ENCODE measurements at regions not wholly inside any gene's neighbourhood (a gene's known extent, or its start where the extent isn't known, plus 50 kb on each side); places are given as distances from the start of the nearest gene placed in this dataset.

DNA sequence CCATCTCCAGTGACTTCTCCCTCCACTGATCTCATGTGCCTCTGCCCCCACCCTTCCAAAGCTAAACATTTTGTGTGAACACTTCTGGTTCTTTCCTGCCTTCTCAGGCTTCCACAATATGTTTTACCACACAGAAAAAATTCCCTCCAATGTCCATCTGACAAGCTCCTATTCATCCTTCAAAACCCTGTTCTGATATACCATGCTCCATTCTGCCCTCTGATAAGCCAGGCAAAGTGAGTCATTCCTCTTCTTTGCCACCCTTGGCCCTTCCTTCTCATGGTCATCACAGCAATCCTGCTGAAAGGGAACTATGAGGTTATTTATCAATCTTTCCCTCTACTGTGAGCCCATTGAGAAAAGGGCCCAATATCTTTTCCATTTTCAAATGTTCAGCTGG, 97.6 kb downstream of the BARX1 start:
- Histone ChIP-seq H3K9ac (ENCODE audit: low read length) (no peak overlapping the region), H3K4me3 (ENCODE audit: low read length) (no peak overlapping the region), H3K27me3 (ENCODE audit: control insufficient read depth, insufficient read depth, low read length) (no peaks in the 10 kb centered on the region), H3K36me3 (ENCODE audit: control insufficient read depth, low read depth, low read length) (no peaks in the 10 kb centered on the region), H3K27ac (ENCODE audit: low read length) (no peak overlapping the region), H3K4me1 (ENCODE audit: control insufficient read depth, low read depth, low read length) (peaks cover 4% of the 10 kb centered on the region), H3K9me3 (ENCODE audit: control insufficient read depth, low read depth, low read length) (no peaks in the 10 kb centered on the region)

DNA sequence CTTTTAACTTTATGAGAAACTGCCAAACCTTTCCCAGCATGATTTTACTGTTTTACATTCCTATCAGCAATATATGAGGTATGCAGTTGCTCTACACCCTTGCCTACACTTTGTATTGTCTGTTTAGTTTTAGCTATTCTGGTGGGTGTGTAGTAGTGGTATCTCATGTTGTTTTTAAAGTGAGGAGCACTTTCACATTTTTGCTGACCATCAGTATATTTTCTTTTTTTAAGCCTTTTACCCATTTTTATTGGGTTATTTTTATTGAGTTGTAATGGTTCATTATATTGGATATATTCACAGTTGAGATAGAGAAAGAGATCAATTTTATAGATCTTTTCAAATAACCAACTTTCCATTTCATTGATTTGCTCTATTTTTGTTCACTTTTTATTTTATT, 102.4 kb downstream of the BARX1 start:
- Histone ChIP-seq H3K27me3 (ENCODE audit: control insufficient read depth, insufficient read depth, low read length) (no peaks in the 10 kb centered on the region), H3K9ac (ENCODE audit: low read length) (no peak overlapping the region), H3K36me3 (ENCODE audit: control insufficient read depth, low read depth, low read length) (no peaks in the 10 kb centered on the region), H3K27ac (ENCODE audit: low read length) (no peak overlapping the region), H3K9me3 (ENCODE audit: control insufficient read depth, low read depth, low read length) (no peaks in the 10 kb centered on the region), H3K4me3 (ENCODE audit: low read length) (no peak overlapping the region), H3K4me1 (ENCODE audit: control insufficient read depth, low read depth, low read length) (peaks cover 4% of the 10 kb centered on the region)

DNA sequence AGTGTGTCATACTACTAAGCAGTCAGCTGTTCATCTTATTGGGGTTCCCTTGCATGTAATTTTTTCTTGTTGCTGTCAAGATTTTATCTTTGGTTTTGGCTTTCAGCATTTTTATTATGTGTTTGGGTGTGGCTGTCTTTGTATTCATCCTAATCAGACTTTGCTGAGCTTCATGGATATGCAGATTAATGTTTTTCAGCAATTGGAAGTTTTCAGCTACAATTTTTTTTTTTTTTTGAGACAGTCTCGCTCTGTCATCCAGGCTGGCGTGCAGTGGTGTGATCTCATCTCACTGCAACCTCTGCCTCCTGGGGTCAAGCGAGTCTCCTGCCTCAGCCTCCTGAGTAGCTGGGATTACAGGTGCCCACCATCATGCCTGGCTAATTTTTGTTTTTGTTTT, 108.8 kb downstream of the BARX1 start:
- H3K36me3 ChIP-seq (ENCODE audit: control insufficient read depth, low read depth, low read length): no peaks in the 10 kb centered on the region
- no peaks in the 10 kb centered on the region for H3K27me3 ChIP-seq (ENCODE audit: control insufficient read depth, insufficient read depth, low read length)
- H3K4me1 ChIP-seq (ENCODE audit: control insufficient read depth, low read depth, low read length): no peaks in the 10 kb centered on the region

DNA sequence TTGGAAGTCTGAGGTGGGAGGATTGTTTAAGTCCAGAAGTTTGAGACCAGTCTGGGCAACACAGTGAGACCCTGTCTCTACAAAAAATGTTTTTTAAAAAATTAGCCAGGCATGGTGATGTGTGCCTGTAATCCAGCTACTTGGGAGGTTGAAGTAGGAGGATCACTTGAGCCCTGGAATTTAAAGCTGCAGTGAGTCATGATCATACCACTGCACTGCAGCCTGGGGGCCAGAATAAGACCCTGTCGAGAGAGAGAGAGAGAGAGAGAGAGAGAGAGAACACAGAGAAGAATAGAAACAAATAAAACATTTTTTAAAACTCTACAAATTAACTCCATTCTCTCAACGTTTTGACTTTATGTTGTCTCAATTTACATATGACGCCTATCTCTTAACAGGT, 111.8 kb downstream of the BARX1 start:
- Histone ChIP-seq H3K27ac (ENCODE audit: low read length) (no peak overlapping the region), H3K27me3 (ENCODE audit: control insufficient read depth, insufficient read depth, low read length) (no peaks in the 10 kb centered on the region), H3K9ac (ENCODE audit: low read length) (no peak overlapping the region), H3K36me3 (ENCODE audit: control insufficient read depth, low read depth, low read length) (no peaks in the 10 kb centered on the region), H3K4me1 (ENCODE audit: control insufficient read depth, low read depth, low read length) (no peaks in the 10 kb centered on the region), H3K4me3 (ENCODE audit: low read length) (no peak overlapping the region), H3K9me3 (ENCODE audit: control insufficient read depth, low read depth, low read length) (no peaks in the 10 kb centered on the region)

More for the DNA sequence above, 108.8 kb downstream of the BARX1 start:
- Histone ChIP-seq H3K4me3 (ENCODE audit: low read length) (no peak overlapping the region), H3K9me3 (ENCODE audit: control insufficient read depth, low read depth, low read length) (no peaks in the 10 kb centered on the region), H3K27ac (ENCODE audit: low read length) (no peak overlapping the region), H3K9ac (ENCODE audit: low read length) (no peak overlapping the region)

DNA sequence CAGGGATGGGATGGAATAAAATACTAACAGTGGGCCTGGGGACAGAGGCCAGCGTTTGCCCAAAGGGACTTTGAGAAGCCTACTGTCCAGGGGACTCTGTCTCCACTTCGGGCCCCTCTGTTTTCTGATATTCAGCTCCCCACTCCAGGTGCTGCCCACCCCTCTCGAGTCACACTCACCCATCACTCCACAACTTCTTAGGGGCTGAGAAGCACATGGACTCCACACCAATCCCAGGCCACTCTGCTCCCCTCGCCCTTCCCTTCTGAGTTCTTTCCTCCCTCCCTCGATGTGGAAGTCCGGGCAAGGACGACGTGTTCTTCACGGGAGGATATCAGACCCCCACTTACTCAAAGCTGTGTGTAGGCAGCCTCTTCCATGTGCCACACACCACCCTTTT, 124.5 kb downstream of the BARX1 start:
- no peak overlapping the region for H3K27ac ChIP-seq (ENCODE audit: low read length)
- no peaks in the 10 kb centered on the region for H3K9me3 ChIP-seq (ENCODE audit: control insufficient read depth, low read depth, low read length)
- H3K4me3 ChIP-seq (ENCODE audit: low read length): no peak overlapping the region
- H3K36me3 ChIP-seq (ENCODE audit: control insufficient read depth, low read depth, low read length): no peaks in the 10 kb centered on the region
- H3K27me3 ChIP-seq (ENCODE audit: control insufficient read depth, insufficient read depth, low read length): no peaks in the 10 kb centered on the region
- no peaks in the 10 kb centered on the region for H3K4me1 ChIP-seq (ENCODE audit: control insufficient read depth, low read depth, low read length)
- no peak overlapping the region for H3K9ac ChIP-seq (ENCODE audit: low read length)

DNA sequence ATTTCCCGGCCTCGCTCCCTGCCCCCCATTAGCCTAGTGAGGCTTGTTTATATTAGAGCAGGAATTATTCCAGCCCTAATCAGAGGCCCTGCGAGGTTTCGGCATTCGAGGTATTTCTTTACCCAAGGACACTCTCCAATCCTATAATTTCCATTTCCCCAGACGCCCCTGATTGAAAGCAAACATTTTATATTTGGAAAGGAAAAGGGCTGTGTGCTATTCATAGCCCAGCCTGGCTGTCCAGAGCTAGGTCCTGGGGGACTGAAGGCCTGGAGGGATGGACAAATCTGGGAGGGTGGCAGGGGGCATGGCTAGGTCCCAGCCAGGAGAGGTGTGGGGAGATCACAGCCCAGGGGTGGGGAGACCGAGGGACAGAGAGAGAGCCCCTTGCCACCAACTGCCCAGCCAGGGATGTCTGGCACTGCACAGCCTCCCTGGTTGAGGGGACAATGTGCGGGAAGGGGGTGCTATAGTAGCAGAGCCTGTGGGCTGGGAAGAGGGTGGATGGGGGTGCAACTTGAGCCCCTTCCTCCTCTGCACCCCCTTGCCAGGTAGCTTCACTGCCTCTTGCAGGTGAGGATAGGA, 125.1 kb downstream of the BARX1 start:
- H3K9ac ChIP-seq (ENCODE audit: low read length): no peak overlapping the region
- no peak overlapping the region for H3K4me3 ChIP-seq (ENCODE audit: low read length)
- no peaks in the 10 kb centered on the region for H3K27me3 ChIP-seq (ENCODE audit: control insufficient read depth, insufficient read depth, low read length)
- no peak overlapping the region for H3K27ac ChIP-seq (ENCODE audit: low read length)
- no peaks in the 10 kb centered on the region for H3K36me3 ChIP-seq (ENCODE audit: control insufficient read depth, low read depth, low read length)
- H3K4me1 ChIP-seq (ENCODE audit: control insufficient read depth, low read depth, low read length): no peaks in the 10 kb centered on the region
- H3K9me3 ChIP-seq (ENCODE audit: control insufficient read depth, low read depth, low read length): no peaks in the 10 kb centered on the region

DNA sequence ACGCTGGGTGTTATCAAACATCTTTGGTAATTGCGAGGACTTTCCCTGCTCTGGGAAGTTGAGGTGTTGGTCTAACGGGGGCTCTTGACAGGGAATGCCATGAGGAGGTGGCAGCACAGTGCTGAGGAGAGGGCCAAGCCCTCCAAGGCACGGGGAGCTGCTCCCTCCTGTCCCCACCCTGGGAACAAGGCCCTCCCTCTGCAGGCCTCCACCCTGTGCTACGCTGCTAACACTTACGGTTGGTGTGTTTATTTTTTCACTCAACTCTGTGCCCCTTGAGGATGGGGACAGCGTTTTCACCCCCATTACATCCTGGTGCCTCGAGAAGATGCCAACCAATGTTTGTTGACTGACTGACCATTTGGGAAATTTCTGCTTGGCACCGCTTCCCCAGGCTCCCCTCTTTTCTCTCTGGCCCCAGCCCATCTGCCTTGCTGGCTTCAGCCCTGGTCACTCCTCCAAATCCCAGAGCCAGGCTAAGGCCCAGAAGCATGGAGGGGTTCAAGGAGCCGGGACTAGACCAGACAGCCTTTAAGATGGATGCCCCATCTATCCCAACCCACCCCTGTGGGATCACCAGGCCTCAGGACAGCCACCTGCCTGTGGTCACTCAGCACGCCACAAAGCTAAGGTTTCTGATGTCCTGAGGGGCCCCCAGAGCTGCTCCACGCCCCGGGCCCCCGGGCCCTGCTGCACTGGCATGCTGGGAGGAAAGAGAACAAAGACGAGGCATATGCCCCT, 125.7 kb downstream of the BARX1 start:
- H3K4me3 ChIP-seq (ENCODE audit: low read length): no peak overlapping the region
- no peaks in the 10 kb centered on the region for H3K36me3 ChIP-seq (ENCODE audit: control insufficient read depth, low read depth, low read length)
- no peaks in the 10 kb centered on the region for H3K4me1 ChIP-seq (ENCODE audit: control insufficient read depth, low read depth, low read length)
- no peak overlapping the region for H3K9ac ChIP-seq (ENCODE audit: low read length)
- H3K27me3 ChIP-seq (ENCODE audit: control insufficient read depth, insufficient read depth, low read length): no peaks in the 10 kb centered on the region
- no peak overlapping the region for H3K27ac ChIP-seq (ENCODE audit: low read length)
- no peaks in the 10 kb centered on the region for H3K9me3 ChIP-seq (ENCODE audit: control insufficient read depth, low read depth, low read length)

DNA sequence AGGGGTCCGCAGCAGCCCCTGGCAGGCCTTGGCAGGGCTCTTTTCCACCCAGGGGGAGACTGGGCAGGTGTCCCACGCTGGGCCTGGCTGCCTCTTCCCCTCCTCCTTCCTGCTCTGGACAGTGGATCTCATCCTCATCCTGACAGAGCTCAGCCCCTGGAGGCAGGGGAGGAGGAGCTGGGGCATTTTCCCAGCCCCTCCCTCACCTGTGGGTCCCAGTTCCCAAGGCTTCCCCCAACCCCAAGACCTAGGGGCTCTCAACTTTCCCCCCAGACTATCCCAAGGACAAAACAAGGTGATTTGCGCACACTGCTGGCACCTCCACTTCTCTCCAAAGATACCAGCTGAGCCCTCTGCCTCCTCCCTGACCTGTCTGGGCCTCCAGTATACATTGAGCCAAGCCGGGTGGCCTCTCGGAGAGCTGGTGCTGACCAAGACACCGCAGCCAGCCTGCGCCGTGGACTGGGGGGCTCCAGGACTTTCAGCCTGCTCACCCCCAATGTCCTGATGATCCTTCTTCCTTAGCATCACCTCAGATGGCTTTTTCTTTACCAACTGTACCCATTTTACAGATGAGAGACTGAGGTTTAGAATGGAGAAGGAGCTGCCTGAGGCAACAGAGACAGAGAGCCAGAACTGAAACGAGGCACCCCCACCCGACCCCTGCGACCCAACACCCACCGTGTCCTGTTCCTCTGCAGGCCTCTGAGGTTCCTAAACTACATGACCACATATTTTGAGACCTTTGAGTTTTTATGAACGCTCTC, 126.6 kb downstream of the BARX1 start:
- H3K27me3 ChIP-seq (ENCODE audit: control insufficient read depth, insufficient read depth, low read length): no peaks in the 10 kb centered on the region
- H3K9me3 ChIP-seq (ENCODE audit: control insufficient read depth, low read depth, low read length): no peaks in the 10 kb centered on the region
- H3K9ac ChIP-seq (ENCODE audit: low read length): no peak overlapping the region
- no peaks in the 10 kb centered on the region for H3K36me3 ChIP-seq (ENCODE audit: control insufficient read depth, low read depth, low read length)
- H3K4me3 ChIP-seq (ENCODE audit: low read length): no peak overlapping the region
- no peaks in the 10 kb centered on the region for H3K4me1 ChIP-seq (ENCODE audit: control insufficient read depth, low read depth, low read length)
- no peak overlapping the region for H3K27ac ChIP-seq (ENCODE audit: low read length)

DNA sequence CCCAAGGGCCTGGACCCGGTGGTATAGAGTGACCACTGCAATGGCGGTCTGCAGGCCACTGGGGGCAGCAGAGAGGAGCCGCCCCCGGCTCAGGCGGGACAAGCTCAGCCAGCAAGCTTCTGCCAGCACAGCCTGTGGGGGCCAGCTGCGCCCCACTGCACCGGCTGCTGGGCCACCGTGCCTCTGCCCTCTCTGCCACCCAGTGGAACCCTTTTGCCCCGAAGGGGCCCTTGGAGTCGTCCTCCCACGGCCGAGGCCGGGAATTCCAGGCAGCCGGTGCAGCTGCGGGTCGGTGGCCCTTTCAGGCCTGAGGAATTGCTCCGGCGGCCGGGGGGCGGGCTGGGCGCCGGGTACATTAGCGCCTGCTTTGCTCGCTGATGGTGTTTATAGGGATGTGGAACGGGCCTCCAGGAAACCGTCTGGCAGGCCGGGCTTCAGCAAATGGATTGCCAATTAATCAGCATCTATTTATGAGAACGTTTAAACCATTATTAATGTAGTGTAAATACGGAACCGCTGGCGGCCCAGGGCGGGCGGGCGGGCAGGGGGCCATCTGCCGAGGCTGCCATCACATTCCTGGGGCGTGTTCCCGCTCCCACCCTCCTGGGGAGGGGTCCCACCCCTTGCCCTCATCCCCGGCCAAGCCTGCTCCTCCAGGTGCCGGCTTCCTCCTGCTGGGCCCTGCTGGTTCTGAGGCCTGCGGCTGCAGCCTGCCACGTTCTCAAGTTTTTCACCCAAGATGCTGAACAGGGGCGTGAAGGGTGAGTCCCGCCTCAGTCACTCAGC, 127.4 kb downstream of the BARX1 start:
- peak overlapping the region; percentile 34 for H3K4me3 ChIP-seq (ENCODE audit: low read length)

DNA sequence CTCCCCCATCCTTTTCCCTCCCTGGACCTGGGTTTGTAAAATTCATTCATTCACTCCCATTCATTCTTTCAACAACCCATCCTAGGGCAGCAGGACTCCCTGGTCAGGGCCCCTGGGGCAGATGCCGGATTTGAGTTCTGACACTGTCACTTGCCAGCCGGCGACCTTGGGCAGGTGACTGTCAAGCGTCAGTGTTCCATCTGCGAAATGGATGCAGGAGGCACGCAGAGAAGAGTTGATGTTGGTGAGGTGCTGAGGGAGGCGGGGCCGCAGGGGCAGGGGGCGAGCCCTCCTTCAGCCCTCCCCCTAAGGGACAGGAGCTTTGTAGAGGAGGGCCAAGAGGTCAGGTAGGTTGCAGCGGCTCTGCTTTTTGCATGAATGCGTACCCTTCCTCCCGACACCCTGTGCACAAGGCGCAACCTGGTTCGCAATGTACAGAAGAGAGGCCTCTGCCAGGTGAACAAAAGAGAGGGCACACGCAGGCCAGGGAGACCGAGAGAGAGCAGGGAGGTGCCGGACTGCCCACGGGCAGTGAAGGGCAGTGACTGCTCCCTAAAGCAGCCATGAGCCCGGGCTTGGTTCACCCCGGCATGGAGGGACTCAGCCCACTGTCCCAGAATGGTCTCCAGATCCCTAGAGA, 128.1 kb downstream of the BARX1 start:
- no peaks in the 10 kb centered on the region for H3K27me3 ChIP-seq (ENCODE audit: control insufficient read depth, insufficient read depth, low read length)
- no peaks in the 10 kb centered on the region for H3K9me3 ChIP-seq (ENCODE audit: control insufficient read depth, low read depth, low read length)
- H3K4me3 ChIP-seq (ENCODE audit: low read length): no peak overlapping the region
- no peaks in the 10 kb centered on the region for H3K36me3 ChIP-seq (ENCODE audit: control insufficient read depth, low read depth, low read length)
- no peak overlapping the region for H3K9ac ChIP-seq (ENCODE audit: low read length)
- no peaks in the 10 kb centered on the region for H3K4me1 ChIP-seq (ENCODE audit: control insufficient read depth, low read depth, low read length)
- H3K27ac ChIP-seq (ENCODE audit: low read length): no peak overlapping the region

More for the DNA sequence above, 127.4 kb downstream of the BARX1 start:
- no peaks in the 10 kb centered on the region for H3K27me3 ChIP-seq (ENCODE audit: control insufficient read depth, insufficient read depth, low read length)
- no peaks in the 10 kb centered on the region for H3K36me3 ChIP-seq (ENCODE audit: control insufficient read depth, low read depth, low read length)
- H3K9me3 ChIP-seq (ENCODE audit: control insufficient read depth, low read depth, low read length): no peaks in the 10 kb centered on the region
- H3K27ac ChIP-seq (ENCODE audit: low read length): no peak overlapping the region
- H3K9ac ChIP-seq (ENCODE audit: low read length): no peak overlapping the region
- no peaks in the 10 kb centered on the region for H3K4me1 ChIP-seq (ENCODE audit: control insufficient read depth, low read depth, low read length)

DNA sequence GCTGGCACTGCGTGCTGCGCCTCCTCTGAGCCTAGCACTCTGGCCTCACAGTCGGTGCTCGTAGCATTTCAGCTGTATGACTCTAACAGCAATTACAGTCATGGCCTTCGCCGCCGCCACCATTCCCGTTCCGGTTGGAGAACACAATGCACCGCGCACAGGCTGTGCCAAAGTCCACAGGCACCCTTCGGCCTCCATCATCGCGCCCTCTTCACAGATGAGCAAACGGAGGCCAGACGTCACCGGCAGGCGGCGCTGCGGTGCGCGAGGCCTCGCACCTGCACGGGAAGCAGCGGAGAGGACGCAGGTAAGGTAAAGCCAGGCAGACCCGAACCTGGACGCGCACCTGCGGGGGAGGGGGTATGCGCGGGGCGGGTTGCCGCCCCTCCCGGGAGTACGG, 128.9 kb downstream of the BARX1 start:
- Histone ChIP-seq H3K9ac (ENCODE audit: low read length) (no peak overlapping the region), H3K27me3 (ENCODE audit: control insufficient read depth, insufficient read depth, low read length) (no peaks in the 10 kb centered on the region), H3K9me3 (ENCODE audit: control insufficient read depth, low read depth, low read length) (no peaks in the 10 kb centered on the region), H3K27ac (ENCODE audit: low read length) (no peak overlapping the region), H3K4me1 (ENCODE audit: control insufficient read depth, low read depth, low read length) (no peaks in the 10 kb centered on the region), H3K4me3 (ENCODE audit: low read length) (no peak overlapping the region), H3K36me3 (ENCODE audit: control insufficient read depth, low read depth, low read length) (no peaks in the 10 kb centered on the region)
